H1 (cell line): ENCODE measurements at regions not wholly inside any gene's neighbourhood (a gene's known extent, or its start where the extent isn't known, plus 50 kb on each side); places are given as distances from the start of the nearest gene placed in this dataset.

Experiments
- CTCF ChIA-PET: fragments of 300-600 bp; sonication (Branson Sonifier 250); formaldehyde crosslinking; loops from one replicate; lab custom pipeline; 2021; ENCODE audit not compliant: partially characterized antibody; lab: Charles Lee
- POLR2A ChIA-PET: fragments of 300-600 bp; sonication (Branson Sonifier 250); formaldehyde crosslinking; loops from one replicate; lab custom pipeline; 2021; ENCODE audit warnings: inconsistent platforms; ENCODE audit not compliant: partially characterized antibody; lab: Charles Lee
- DNase-seq, 2 experiments: peaks; one replicate each; pipeline versions ENCODE4 v3.0.0 to v3.0.0-alpha.2; 2010 to 2022; ENCODE audit warnings: low spot score in 2 of 2, low read depth in 1 of 2, mixed read lengths in 1 of 2
- FAIRE-seq: peaks from 2 replicates; lab custom pipeline; 2011; peaks lifted over from hg19 to GRCh38; lab: Jason Lieb, UNC
- H2AFZ ChIP-seq: 2 replicates; pipeline ENCODE4 v1.8.1; 2012; ENCODE audit warnings: low read length, inconsistent platforms
- H2AK5ac ChIP-seq: 2 replicates; pipeline ENCODE4 v1.6.1; 2013; ENCODE audit warnings: low read depth, low read length
- H2BK120ac ChIP-seq: replicated peaks from 2 replicates; pipeline ENCODE3; 2013; ENCODE audit warnings: low read depth, low read length, inconsistent platforms
- H2BK12ac ChIP-seq: 2 replicates; pipeline ENCODE4 v1.6.1; 2013; ENCODE audit warnings: low read depth, low read length
- H2BK15ac ChIP-seq: 2 replicates; pipeline ENCODE4 v1.6.1; 2013; ENCODE audit warnings: low read length
- H2BK20ac ChIP-seq: 2 replicates; pipeline ENCODE4 v1.6.1; 2013; ENCODE audit warnings: low read length
- H2BK5ac ChIP-seq: 2 replicates; pipeline ENCODE4 v1.6.1; 2013; ENCODE audit warnings: low read depth, low read length
- H3K14ac ChIP-seq: 2 replicates; pipeline ENCODE4 v1.6.1; 2013; ENCODE audit warnings: inconsistent platforms; ENCODE audit not compliant: insufficient read length
- H3K18ac ChIP-seq: 2 replicates; pipeline ENCODE4 v1.6.1; 2013; ENCODE audit warnings: low read length; ENCODE audit errors: extremely low read depth
- H3K23ac ChIP-seq: 2 replicates; pipeline ENCODE4 v1.6.1; 2013; ENCODE audit warnings: inconsistent platforms; ENCODE audit not compliant: insufficient read length
- H3K23me2 ChIP-seq: 2 replicates; pipeline ENCODE4 v1.6.1; 2013; ENCODE audit warnings: low read depth, low read length
- H3K27ac ChIP-seq: 2 replicates; pipeline ENCODE4 v1.6.1; 2011; ENCODE audit warnings: low read depth, low read length, inconsistent platforms
- H3K27me3 ChIP-seq, 4 experiments: replicated peaks in 1 of 4; 1 replicate in 1 of 4; 2 replicates in 3 of 4; pipeline versions ENCODE4 v1.6.1 to v1.8.1; 2011 to 2013; ENCODE audit warnings: low read length in 3 of 4, mild to moderate bottlenecking in 3 of 4, inconsistent platforms in 2 of 4, mixed read lengths in 2 of 4, moderate library complexity in 1 of 4; ENCODE audit not compliant: control insufficient read depth in 3 of 4, insufficient read depth in 3 of 4; ENCODE audit errors: extremely low read depth in 1 of 4
- H3K36me3 ChIP-seq, 4 experiments: 2 replicates each; pipeline versions ENCODE4 v1.6.1 to v1.8.1; 2011 to 2013; ENCODE audit warnings: mild to moderate bottlenecking in 4 of 4, low read length in 3 of 4, moderate library complexity in 2 of 4, control low read depth in 1 of 4, inconsistent platforms in 1 of 4; ENCODE audit not compliant: insufficient read depth in 4 of 4, control insufficient read depth in 2 of 4
- H3K4ac ChIP-seq: replicated peaks from 2 replicates; pipeline ENCODE3; 2013; ENCODE audit warnings: low read length, low read depth, mixed read lengths, inconsistent platforms; ENCODE audit not compliant: insufficient read length
- H3K4me1 ChIP-seq, 4 experiments: replicated peaks in 1 of 4; 1 replicate in 1 of 4; 2 replicates in 3 of 4; pipeline versions ENCODE4 v1.6.1 to v1.8.1; 2011 to 2013; ENCODE audit warnings: low read length in 3 of 4, inconsistent platforms in 2 of 4, mixed read lengths in 1 of 4; ENCODE audit not compliant: insufficient read depth in 4 of 4, control insufficient read depth in 3 of 4
- H3K4me2 ChIP-seq, 2 experiments: 2 replicates each; pipeline versions ENCODE4 v1.6.1 to v1.8.1; 2011 to 2013; ENCODE audit warnings: low read depth in 2 of 2, low read length in 2 of 2, control low read depth in 1 of 2, inconsistent platforms in 1 of 2, mild to moderate bottlenecking in 1 of 2; ENCODE audit not compliant: insufficient read depth in 1 of 2
- H3K4me3 ChIP-seq, 4 experiments: fragments of 200-600, 300-600 bp in 1 of 4; sonication (generic), shearing (Covaris generic), sonication (Bioruptor Twin) in 1 of 4; 2 replicates each; pipeline versions ENCODE4 v1.5.1 to v1.8.1; 2011 to 2016; ENCODE audit warnings: low read length in 4 of 4, low read depth in 3 of 4, control low read depth in 2 of 4, inconsistent platforms in 2 of 4, mild to moderate bottlenecking in 2 of 4, mixed read lengths in 1 of 4, moderate library complexity in 1 of 4; ENCODE audit not compliant: insufficient read depth in 2 of 4; ENCODE audit errors: extremely low read depth in 1 of 4
- H3K56ac ChIP-seq: replicated peaks from 2 replicates; pipeline ENCODE3; 2013; ENCODE audit warnings: low read depth, mild to moderate bottlenecking, mixed read lengths, low read length, inconsistent platforms; ENCODE audit not compliant: insufficient read length
- H3K79me1 ChIP-seq: 2 replicates; pipeline ENCODE4 v1.6.1; 2013; ENCODE audit warnings: low read depth, low read length, control low read depth
- H3K79me2 ChIP-seq, 2 experiments: 2 replicates each; pipeline versions ENCODE4 v1.6.1 to v1.8.1; 2012 to 2013; ENCODE audit warnings: low read length in 2 of 2, mild to moderate bottlenecking in 2 of 2, inconsistent platforms in 1 of 2; ENCODE audit not compliant: insufficient read depth in 2 of 2, control insufficient read depth in 1 of 2
- H3K9ac ChIP-seq, 4 experiments: replicated peaks in 1 of 4; 1 replicate in 1 of 4; 2 replicates in 3 of 4; pipeline versions ENCODE4 v1.6.1 to v1.8.1; 2011 to 2013; ENCODE audit warnings: low read depth in 3 of 4, low read length in 3 of 4, control low read depth in 2 of 4, mild to moderate bottlenecking in 2 of 4, moderate library complexity in 2 of 4, inconsistent platforms in 1 of 4; ENCODE audit errors: extremely low read depth in 1 of 4
- H3K9me3 ChIP-seq, 2 experiments: 2 replicates each; pipeline versions ENCODE4 v1.6.1 to v1.8.1; 2012 to 2013; ENCODE audit warnings: mild to moderate bottlenecking in 2 of 2, moderate library complexity in 2 of 2, control low read depth in 1 of 2, inconsistent platforms in 1 of 2, low read depth in 1 of 2, low read length in 1 of 2, mixed read lengths in 1 of 2; ENCODE audit not compliant: insufficient read depth in 2 of 2
- H4K20me1 ChIP-seq, 2 experiments: replicated peaks in 1 of 2; 2 replicates each; pipeline versions ENCODE3 to v1.8.1; 2011 to 2013; ENCODE audit warnings: inconsistent platforms in 2 of 2, low read length in 2 of 2, mild to moderate bottlenecking in 1 of 2; ENCODE audit not compliant: insufficient read depth in 2 of 2, control insufficient read depth in 1 of 2
- H4K5ac ChIP-seq: 2 replicates; pipeline ENCODE4 v1.6.1; 2013; ENCODE audit warnings: low read length, low read depth, mixed read lengths, inconsistent platforms; ENCODE audit not compliant: insufficient read length
- H4K8ac ChIP-seq: 2 replicates; pipeline ENCODE4 v1.8.0; 2013; ENCODE audit warnings: mild to moderate bottlenecking, moderate library complexity, low read length, inconsistent platforms; ENCODE audit not compliant: insufficient read depth; ENCODE audit errors: extremely low read depth
- H4K91ac ChIP-seq: replicated peaks from 2 replicates; pipeline ENCODE3; 2013; ENCODE audit warnings: low read length, mixed read lengths, inconsistent platforms; ENCODE audit not compliant: insufficient read length
- CBX8 ChIP-seq: fragments of 300-800, 300-1000 bp; sonication (generic); IDR thresholded peaks from 2 replicates; pipeline ENCODE4 v1.7.1; 2016; ENCODE audit warnings: low read depth, low read length, borderline replicate concordance
- KDM5A ChIP-seq: fragments of 200-600 bp; IDR thresholded peaks from 2 replicates; pipeline ENCODE4 v1.7.1; 2012; ENCODE audit warnings: mild to moderate bottlenecking, low read length, inconsistent platforms, mixed read lengths
- WGBS, 2 experiments: shearing (Covaris generic) in 1 of 2; methylation state at CpG; one replicate each; pipeline versions ENCODE4 v1.1.6 to v1.1.7; 2013 to 2015; ENCODE audit warnings: low lambda C conversion rate in 2 of 2, mixed read lengths in 2 of 2, inconsistent platforms in 1 of 2, low coverage in 1 of 2, missing lambda C conversion rate in 1 of 2; ENCODE audit not compliant: insufficient replicate concordance in 2 of 2, insufficient coverage in 1 of 2, insufficient read length in 1 of 2; ENCODE audit errors: extremely low coverage in 1 of 2, missing lambda C conversion rate in 1 of 2; 5-methylcytosine and 5-hydroxymethylcytosine counted together

DNA sequence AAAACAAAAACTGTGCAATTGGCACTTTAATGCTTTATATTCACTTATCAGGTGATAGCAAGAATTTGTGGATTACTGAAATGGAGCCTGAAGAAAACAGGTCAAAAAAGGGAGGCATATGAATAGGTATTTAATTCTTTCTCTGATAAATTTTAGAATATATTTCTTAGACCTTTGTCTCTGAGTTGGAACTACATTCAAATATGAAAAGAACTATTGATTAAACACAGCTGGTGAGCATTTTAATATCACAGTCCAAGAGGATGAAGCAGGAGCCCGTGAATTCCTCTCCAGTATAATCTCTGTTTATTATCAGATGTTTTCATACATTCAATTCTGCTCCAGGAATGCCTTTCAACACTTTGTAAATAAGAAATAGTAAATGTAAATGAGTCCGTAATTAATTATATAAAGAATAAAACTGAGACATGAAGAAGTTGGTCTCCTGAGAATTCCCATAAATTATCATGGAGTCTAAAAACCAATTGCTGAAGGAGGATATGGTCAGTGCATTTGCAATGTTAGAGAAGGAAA lies 86.3 kb upstream of the ARHGEF26 start:
- Histone ChIP-seq H4K5ac (no peak overlapping the region), H4K20me1 (no peaks in the 10 kb centered on the region), H3K4ac (no peak overlapping the region), H2BK15ac (no peak overlapping the region), H4K8ac (no peak overlapping the region), H2AFZ (no peak overlapping the region), H3K9me3 (no peaks in the 10 kb centered on the region), H4K91ac (no peak overlapping the region), H2BK20ac (no peak overlapping the region), H2AK5ac (no peak overlapping the region), H2BK12ac (no peak overlapping the region), H3K79me2 (no peaks in the 10 kb centered on the region), H3K4me3 (no peak overlapping the region), H3K79me1 (no peaks in the 10 kb centered on the region), H3K23me2 (no peaks in the 10 kb centered on the region), H3K27ac (no peak overlapping the region), H3K27me3 (no peaks in the 10 kb centered on the region), H3K36me3 (no peaks in the 10 kb centered on the region), H3K23ac (no peak overlapping the region), H3K14ac (no peak overlapping the region), H3K4me2 (no peak overlapping the region), H3K18ac (no peak overlapping the region), H3K56ac (no peak overlapping the region), H2BK120ac (no peak overlapping the region), H2BK5ac (no peak overlapping the region), H3K9ac (no peak overlapping the region), H3K4me1 (no peaks in the 10 kb centered on the region)
- ChIA-PET CTCF (interaction anchor here (1.1 to 1.5 kb wide), 2 partner anchors 38 to 219 kb away, joined by 3 to 4 read pairs; no protein-coding TSS in a partner anchor), POLR2A (no interaction called here)
- 89% methylated on average over 2 of the region's 2 CpGs; no CpG with 5 or more reads in 1 of the 2 experiments for WGBS, 2 experiments
- FAIRE-seq (no peak), DNase-seq (no peak)
- TF ChIP-seq CBX8, result no peak
- no peak for TF ChIP-seq KDM5A
